HepG2 (cell line): ENCODE measurements at regions not wholly inside any gene's neighbourhood (a gene's known extent, or its start where the extent isn't known, plus 50 kb on each side); places are given as distances from the start of the nearest gene placed in this dataset.

Experiments
- ATAC-seq: fragments of 200-7000 bp; cut with Tn5 transposase; 3 replicates; pipeline ENCODE4 v1.9.1; 2020; ENCODE audit warnings: mild to moderate bottlenecking, moderate library complexity
- BruUV-seq: library from RNA; stranded (reverse); fragments of 400-500 nt; replicated peaks from 2 replicates; lab custom pipeline; 2021; lab: Mats Ljungman, UMichigan
- CTCF ChIA-PET: fragments of 300-600 bp; formaldehyde crosslinking; extraction: SDS; loops from one replicate; lab custom pipeline; 2021; ENCODE audit warnings: low total read pairs, inconsistent platforms, low intra/inter-chr PET ratio; lab: Yijun Ruan, JAX
- POLR2A ChIA-PET: fragments of 350-600 bp; sonication (Branson Sonifier 250); formaldehyde crosslinking; loops from one replicate; lab custom pipeline; 2020; ENCODE audit warnings: antibody characterized with exemption, inconsistent platforms; lab: Yijun Ruan, JAX
- DNase-seq: peaks from one replicate; pipeline ENCODE4 v3.0.0-alpha.2; 2015; ENCODE audit warnings: low spot score
- FAIRE-seq: peaks from 3 replicates; lab custom pipeline; 2011; peaks lifted over from hg19 to GRCh38; lab: Jason Lieb, UNC
- H2AFZ ChIP-seq: one replicate; pipeline ENCODE4 v1.6.1; 2011; ENCODE audit warnings: low read length, inconsistent platforms
- H3K27ac ChIP-seq: fragments of 300-600 bp; 3 replicates; pipeline ENCODE4 v1.8.0; 2011; ENCODE audit warnings: mixed run types, mild to moderate bottlenecking, mixed read lengths, low read length, inconsistent platforms; ENCODE audit not compliant: insufficient read depth; ENCODE audit errors: extremely low read length
- H3K27me3 ChIP-seq, 2 experiments: fragments of 200-600 bp in 1 of 2; 2 replicates in 1 of 2; 3 replicates in 1 of 2; pipeline versions ENCODE4 v1.6.0 to v1.8.0; 2011; ENCODE audit warnings: low read length in 2 of 2, mild to moderate bottlenecking in 2 of 2, moderate library complexity in 2 of 2, inconsistent platforms in 1 of 2; ENCODE audit not compliant: insufficient read depth in 2 of 2, control insufficient read depth in 1 of 2
- H3K36me3 ChIP-seq, 2 experiments: fragments of 200-600 bp in 1 of 2; replicated peaks in 1 of 2; 2 replicates in 1 of 2; 3 replicates in 1 of 2; pipeline versions ENCODE4 v1.5.1 to v1.8.0; 2011; ENCODE audit warnings: low read length in 2 of 2, inconsistent platforms in 1 of 2; ENCODE audit not compliant: insufficient read depth in 2 of 2, control insufficient read depth in 1 of 2
- H3K4me1 ChIP-seq: 2 replicates; pipeline ENCODE4 v1.5.1; 2012; ENCODE audit warnings: low read length, inconsistent platforms; ENCODE audit not compliant: insufficient read depth
- H3K4me2 ChIP-seq: 2 replicates; pipeline ENCODE4 v1.6.0; 2011; ENCODE audit warnings: low read depth, low read length, inconsistent platforms
- H3K4me3 ChIP-seq, 3 experiments: fragments of 200-600 bp in 1 of 3; sonication (generic), shearing (Covaris generic) in 1 of 3; replicated peaks in 1 of 3; 2 replicates each; pipeline ENCODE4 v1.5.1; 2011 to 2016; ENCODE audit warnings: low read length in 3 of 3, inconsistent platforms in 2 of 3, low read depth in 2 of 3, mild to moderate bottlenecking in 2 of 3, control low read depth in 1 of 3, mixed read lengths in 1 of 3; ENCODE audit not compliant: insufficient read depth in 1 of 3
- H3K79me2 ChIP-seq: one replicate; pipeline ENCODE4 v1.6.1; 2011; ENCODE audit warnings: low read length, inconsistent platforms; ENCODE audit not compliant: insufficient read depth
- H3K9ac ChIP-seq: 2 replicates; pipeline ENCODE4 v1.6.0; 2011; ENCODE audit warnings: mild to moderate bottlenecking, low read depth, low read length, inconsistent platforms; ENCODE audit not compliant: insufficient read depth
- H3K9me3 ChIP-seq: 2 replicates; pipeline ENCODE4 v1.5.1; 2012; ENCODE audit warnings: mild to moderate bottlenecking, low read length
- H4K20me1 ChIP-seq: 2 replicates; pipeline ENCODE4 v1.6.0; 2011; ENCODE audit warnings: inconsistent platforms, mild to moderate bottlenecking, low read length, moderate library complexity; ENCODE audit not compliant: insufficient read depth
- RFX1 ChIP-seq: fragments of 450-650 bp; IDR thresholded peaks from 2 replicates; pipeline ENCODE4 v1.6.1; 2017
- ZNF207 ChIP-seq: fragments of 450-650 bp; IDR thresholded peaks from 2 replicates; pipeline ENCODE4 v1.6.1; 2016; ENCODE audit warnings: antibody characterized with exemption, borderline replicate concordance
- ZNF350 ChIP-seq: sonication (generic); formaldehyde crosslinking; IDR thresholded peaks from 2 replicates; pipeline ENCODE4 v1.4.0; 2020; ENCODE audit warnings: mild to moderate bottlenecking, low read depth, missing genetic modification reagents, borderline replicate concordance
- ZNF563 ChIP-seq: sonication (generic); formaldehyde crosslinking; IDR thresholded peaks from 2 replicates; pipeline ENCODE4 v1.8.0; 2022; ENCODE audit warnings: mild to moderate bottlenecking, moderate library complexity, missing genetic modification reagents
- WGBS: methylation state at CpG from one replicate; pipeline ENCODE4 v1.1.6; 2017; ENCODE audit warnings: low lambda C conversion rate; 5-methylcytosine and 5-hydroxymethylcytosine counted together
- in situ Hi-C: cut with HindIII; loops from 2 replicates; pipeline ENCODE4 v1.10.0; 2017; ENCODE audit warnings: low pct_unique_long_range_greater_than_20kb; ENCODE audit not compliant: extremely low pct_ligation_motif_present
- intact Hi-C: fragments of 100-400 bp; cut with micrococcal nuclease; formaldehyde crosslinking; loops from one replicate; pipeline ENCODE4 v1.10.0; 2022; ENCODE audit not compliant: unreplicated experiment

- H4K20me1 ChIP-seq: no peaks in the 10 kb centered on the region
- no peak overlapping the region for H2AFZ ChIP-seq
- DNase-seq: no peak
- no peaks in the 10 kb centered on the region for H3K36me3 ChIP-seq
- no peaks in the 10 kb centered on the region for H3K27me3 ChIP-seq
- WGBS: 50% methylated on average over 4 of the region's 6 CpGs
- in situ Hi-C loops: no loop called here
- ATAC-seq: no peak
- H3K9ac ChIP-seq: no peak overlapping the region
- intact Hi-C loops: no loop called here
- no peak overlapping the region for H3K4me2 ChIP-seq
- no peaks in the 10 kb centered on the region for H3K79me2 ChIP-seq
- no peak for FAIRE-seq
- H3K27ac ChIP-seq: no peak overlapping the region
- no peak overlapping the region for H3K4me3 ChIP-seq
- TF ChIP-seq ZNF207 (no peak), ZNF350 (CRISPR knock-in tag) (no peak), ZNF563 (CRISPR knock-in tag) (no peak), RFX1 (no peak)
- no peaks in the 10 kb centered on the region for H3K4me1 ChIP-seq
- CTCF ChIA-PET: no interaction called here
- POLR2A ChIA-PET: no interaction called here
- no TSS peak for BruUV-seq
- peaks cover 82% of the 10 kb centered on the region for H3K9me3 ChIP-seq
Observed at GRCh38 chr19:20863176-20863575, 59.9 kb upstream of the ZNF85 start.
